B cell (primary cell): ENCODE measurements at regions not wholly inside any gene's neighbourhood (a gene's known extent, or its start where the extent isn't known, plus 50 kb on each side); places are given as distances from the start of the nearest gene placed in this dataset.

Source experiments
- ATAC-seq: fragments of 200-7000 bp; cut with Tn5 transposase; one replicate; pipeline ENCODE4 v1.10.0; 2021; ENCODE audit warnings: low read depth, mild to moderate bottlenecking, moderate number of reproducible peaks, moderate library complexity
- CTCF ChIA-PET: fragments of 350-600 bp; sonication (Branson Sonifier 250); formaldehyde crosslinking; loops from one replicate; lab custom pipeline; 2021; ENCODE audit warnings: antibody characterized with exemption, inconsistent platforms; lab: Charles Lee
- POLR2A ChIA-PET: fragments of 350-600 bp; sonication (Branson Sonifier 250); formaldehyde crosslinking; loops from one replicate; lab custom pipeline; 2021; ENCODE audit warnings: antibody characterized with exemption; lab: Charles Lee
- DNase-seq: peaks from one replicate; pipeline ENCODE4 v3.0.0; 2013
- H2AFZ ChIP-seq: 2 replicates; pipeline ENCODE4 v1.6.1; 2012; ENCODE audit warnings: mild to moderate bottlenecking, low read depth, low read length; ENCODE audit not compliant: insufficient read depth, poor library complexity, severe bottlenecking
- H3K27ac ChIP-seq, 2 donors: 1 replicate in 1 of 2; 2 replicates in 1 of 2; pipeline ENCODE4 v1.5.1; 2012 to 2013; ENCODE audit warnings: low read length in 2 of 2, mild to moderate bottlenecking in 2 of 2, moderate library complexity in 1 of 2
- H3K27me3 ChIP-seq, 4 experiments: fragments of 200-600 bp in 1 of 4; sonication (generic) in 1 of 4; replicated peaks in 1 of 4; 1 replicate in 2 of 4; 2 replicates in 2 of 4; pipeline versions ENCODE4 v1.6.1 to v1.7.0; 2013 to 2016; ENCODE audit warnings: low read length in 3 of 4, mild to moderate bottlenecking in 2 of 4, mixed read lengths in 1 of 4, moderate library complexity in 1 of 4; ENCODE audit not compliant: insufficient read depth in 4 of 4, control insufficient read depth in 3 of 4; ENCODE audit errors: control extremely low read depth in 1 of 4
- H3K36me3 ChIP-seq, 2 experiments: replicated peaks in 1 of 2; 1 replicate in 1 of 2; 2 replicates in 1 of 2; pipeline versions ENCODE4 v1.6.1 to v1.7.1; 2013; ENCODE audit warnings: low read length in 1 of 2; ENCODE audit not compliant: insufficient read depth in 2 of 2, control insufficient read depth in 1 of 2; ENCODE audit errors: control extremely low read depth in 1 of 2, extremely low read depth in 1 of 2
- H3K4me1 ChIP-seq, 2 donors: fragments of 200-600 bp in 1 of 2; sonication (generic) in 1 of 2; 1 replicate in 1 of 2; 2 replicates in 1 of 2; pipeline versions ENCODE4 v1.5.1 to v1.6.1; 2013 to 2017; ENCODE audit warnings: low read length in 2 of 2; ENCODE audit not compliant: control insufficient read depth in 2 of 2, insufficient read depth in 2 of 2
- H3K4me2 ChIP-seq: replicated peaks from 2 replicates; pipeline ENCODE3; 2012; ENCODE audit warnings: mild to moderate bottlenecking, low read depth, low read length; ENCODE audit not compliant: poor library complexity, severe bottlenecking
- H3K4me3 ChIP-seq, 5 experiments: fragments of 200-600 bp in 1 of 5; sonication (generic) in 1 of 5; 1 replicate in 3 of 5; 2 replicates in 2 of 5; pipeline versions ENCODE4 v1.5.1 to v1.7.0; 2011 to 2016; ENCODE audit warnings: low read length in 4 of 5, mild to moderate bottlenecking in 4 of 5, low read depth in 2 of 5, control low read depth in 1 of 5, moderate library complexity in 1 of 5; ENCODE audit not compliant: insufficient read depth in 1 of 5; ENCODE audit errors: control extremely low read depth in 1 of 5, extremely low read depth in 1 of 5
- H3K79me2 ChIP-seq: fragments of 200-600 bp; sonication (generic); one replicate; pipeline ENCODE4 v1.6.0; 2016; ENCODE audit warnings: low read length; ENCODE audit not compliant: control insufficient read depth, insufficient read depth
- H3K9ac ChIP-seq: fragments of 200-600 bp; sonication (generic); 2 replicates; pipeline ENCODE4 v1.6.1; 2017; ENCODE audit warnings: mild to moderate bottlenecking, low read length, moderate library complexity
- H3K9me3 ChIP-seq, 3 donors: one replicate each; pipeline versions ENCODE4 v1.6.1 to v1.7.1; 2013; ENCODE audit warnings: low read length in 2 of 3; ENCODE audit not compliant: control insufficient read depth in 2 of 3, insufficient read depth in 1 of 3; ENCODE audit errors: control extremely low read depth in 1 of 3
- H4K20me1 ChIP-seq: 2 replicates; pipeline ENCODE4 v1.6.0; 2012; ENCODE audit warnings: mild to moderate bottlenecking, low read length; ENCODE audit not compliant: insufficient read depth, control insufficient read depth, poor library complexity, severe bottlenecking
- H3K27ac Mint-ChIP-seq: one replicate; pipeline ENCODE4 v1.8.0; 2021; ENCODE audit warnings: mixed read lengths
- H3K27me3 Mint-ChIP-seq: one replicate; pipeline ENCODE4 v1.8.0; 2021; ENCODE audit warnings: mixed read lengths
- H3K4me1 Mint-ChIP-seq: one replicate; pipeline ENCODE4 v1.8.0; 2021; ENCODE audit warnings: mixed read lengths
- H3K4me3 Mint-ChIP-seq: one replicate; pipeline ENCODE4 v1.8.0; 2021; ENCODE audit warnings: mixed read lengths
- H3K9me3 Mint-ChIP-seq: one replicate; pipeline ENCODE4 v1.8.0; 2022; ENCODE audit warnings: mixed read lengths; ENCODE audit not compliant: insufficient read depth
- CTCF ChIP-seq: fragments of 200-600 bp; IDR thresholded peaks from one replicate; pipeline ENCODE4 v1.8.0; 2022; ENCODE audit warnings: antibody characterized with exemption, mild to moderate bottlenecking
- EZH2 ChIP-seq: IDR thresholded peaks from 2 replicates; pipeline ENCODE4 v1.6.1; 2012; ENCODE audit warnings: borderline replicate concordance, low read depth, mild to moderate bottlenecking, moderate library complexity, low read length; ENCODE audit not compliant: insufficient read depth, poor library complexity, severe bottlenecking
- WGBS: methylation state at CpG from one replicate; pipeline ENCODE4 v1.1.5; 2013; ENCODE audit warnings: missing lambda C conversion rate; ENCODE audit not compliant: insufficient coverage; 5-methylcytosine and 5-hydroxymethylcytosine counted together
- intact Hi-C: fragments of 100-400 bp; cut with micrococcal nuclease; formaldehyde crosslinking; loops from one replicate; pipeline ENCODE4 v1.10.0; 2022

GRCh38 chr5:56291661-56292374 lies 58.7 kb upstream of the ANKRD55 start:
- no peak overlapping the region for H3K4me3 Mint-ChIP-seq
- ChIA-PET CTCF (interaction anchor here (0.7 to 2.4 kb wide), 3 partner anchors 8 to 19 kb away, joined by 3 to 8 read pairs (median 4); no protein-coding TSS in a partner anchor), POLR2A (no interaction called here)
- no peaks in the 10 kb centered on the region for H3K27me3 Mint-ChIP-seq
- peaks cover 10% of the 10 kb centered on the region for H3K4me1 Mint-ChIP-seq
- Histone ChIP-seq H3K27ac (no peak overlapping the region), H4K20me1 (no peaks in the 10 kb centered on the region), H3K36me3 (no peaks in the 10 kb centered on the region), H3K9me3 (peaks cover 0 to 1% (median 0%) of the 10 kb centered on the region in 3 donors), H3K27me3 (no peaks in the 10 kb centered on the region), H3K9ac (no peak overlapping the region), H3K4me3 (no peak overlapping the region), H3K4me1 (peaks cover 0 to 4% of the 10 kb centered on the region in 2 donors), H3K79me2 (no peaks in the 10 kb centered on the region), H3K4me2 (no peak overlapping the region), H2AFZ (no peak overlapping the region)
- DNase-seq (no peak), ATAC-seq (no peak)
- WGBS: no CpG with 5 or more reads among the region's 3 CpGs
- H3K9me3 Mint-ChIP-seq: no peaks in the 10 kb centered on the region
- intact Hi-C loops: no loop called here
- H3K27ac Mint-ChIP-seq: no peak overlapping the region
- TF ChIP-seq EZH2: no peak
- TF ChIP-seq CTCF: no peak

GRCh38 chr5:56291079-56291643 lies 58.0 kb upstream of the ANKRD55 start:
- TF ChIP-seq EZH2: no peak
- no peak for TF ChIP-seq CTCF
- CTCF ChIA-PET: interaction anchor here (0.6 to 2.4 kb wide), 6 partner anchors 13 to 547 kb away, joined by 3 to 8 read pairs (median 3); no protein-coding TSS in a partner anchor

More at GRCh38 chr5:56291079-56291643, 58.0 kb upstream of the ANKRD55 start:
- H3K4me2 ChIP-seq: no peak overlapping the region
- no peaks in the 10 kb centered on the region for H3K27me3 Mint-ChIP-seq
- H3K79me2 ChIP-seq: no peaks in the 10 kb centered on the region
- WGBS: no CpG with 5 or more reads among the region's 1 CpG
- no peak overlapping the region for H3K27ac ChIP-seq
- no peaks in the 10 kb centered on the region for H3K36me3 ChIP-seq
- no peak overlapping the region for H2AFZ ChIP-seq
- ATAC-seq (no peak), DNase-seq (no peak)
- intact Hi-C loops: no loop called here
- H3K4me1 ChIP-seq: peaks cover 0 to 4% of the 10 kb centered on the region in 2 donors
- H3K4me3 ChIP-seq: no peak overlapping the region
- POLR2A ChIA-PET: no interaction called here
- H3K9me3 Mint-ChIP-seq: no peaks in the 10 kb centered on the region
- H3K9me3 ChIP-seq: peaks cover 0 to 1% (median 0%) of the 10 kb centered on the region in 3 donors
- no peaks in the 10 kb centered on the region for H4K20me1 ChIP-seq
- no peak overlapping the region for H3K9ac ChIP-seq
- no peak overlapping the region for H3K27ac Mint-ChIP-seq
- peaks cover 10% of the 10 kb centered on the region for H3K4me1 Mint-ChIP-seq
- H3K27me3 ChIP-seq: no peaks in the 10 kb centered on the region
- H3K4me3 Mint-ChIP-seq: no peak overlapping the region
